ENCODE measurements at regions not wholly inside any gene's neighbourhood (a gene's known extent, or its start where the extent isn't known, plus 50 kb on each side); places are given as distances from the start of the nearest gene placed in this dataset.

GRCh38 chr3:186469525-186469924 is 74.7 kb downstream of the CRYGS start:
- no peak overlapping the region for H3K27ac Mint-ChIP-seq
- no peak for DNase-seq
- peaks cover 32% of the 10 kb centered on the region for H3K27me3 Mint-ChIP-seq (ENCODE audit: insufficient read depth)
- H3K36me3 Mint-ChIP-seq (ENCODE audit: low read depth) = no peaks in the 10 kb centered on the region
- TF ChIP-seq CTCF (IDR thresholded peaks at IDR 0.05) = no peak
- no peak overlapping the region for H3K4me3 Mint-ChIP-seq
- no peaks in the 10 kb centered on the region for H3K9me3 Mint-ChIP-seq
- H3K4me1 Mint-ChIP-seq (ENCODE audit: low read depth) = peaks cover 6% of the 10 kb centered on the region; the same call in 1 of the 2 replicates

- no peak overlapping the region for H3K27ac Mint-ChIP-seq
- no peak for TF ChIP-seq CTCF (IDR thresholded peaks at IDR 0.05)
- no peak overlapping the region for H3K4me3 Mint-ChIP-seq
- H3K4me1 Mint-ChIP-seq (ENCODE audit: low read depth) = peaks cover 6% of the 10 kb centered on the region; the same call in 1 of the 2 replicates
- no peaks in the 10 kb centered on the region for H3K9me3 Mint-ChIP-seq
- H3K27me3 Mint-ChIP-seq (ENCODE audit: insufficient read depth) = peaks cover 30% of the 10 kb centered on the region
- H3K36me3 Mint-ChIP-seq (ENCODE audit: low read depth) = no peaks in the 10 kb centered on the region
- DNase-seq = no peak
These were observed 76.2 kb downstream of the CRYGS start for GRCh38 chr3:186467969-186468368.

GRCh38 chr3:186466391-186466974 is 77.7 kb downstream of the CRYGS start:
- Mint-ChIP-seq H3K27ac (no peak overlapping the region), H3K36me3 (ENCODE audit: low read depth) (no peaks in the 10 kb centered on the region), H3K4me3 (no peak overlapping the region), H3K4me1 (ENCODE audit: low read depth) (peaks cover under 1% of the 10 kb centered on the region; the same call in 1 of the 2 replicates), H3K27me3 (ENCODE audit: insufficient read depth) (peaks cover 26% of the 10 kb centered on the region), H3K9me3 (no peaks in the 10 kb centered on the region)
- TF ChIP-seq CTCF (IDR thresholded peaks at IDR 0.05) = no peak
- no peak for DNase-seq

- H3K9me3 Mint-ChIP-seq = no peaks in the 10 kb centered on the region
- no peaks in the 10 kb centered on the region for H3K36me3 Mint-ChIP-seq (ENCODE audit: low read depth)
- peaks cover 26% of the 10 kb centered on the region for H3K27me3 Mint-ChIP-seq (ENCODE audit: insufficient read depth)
- no peak for DNase-seq
- no peak overlapping the region for H3K4me3 Mint-ChIP-seq
- peaks cover 6% of the 10 kb centered on the region; the same call in 1 of the 2 replicates for H3K4me1 Mint-ChIP-seq (ENCODE audit: low read depth)
- H3K27ac Mint-ChIP-seq = no peak overlapping the region
- TF ChIP-seq CTCF (IDR thresholded peaks at IDR 0.05) = no peak
These were observed 78.7 kb downstream of the CRYGS start for GRCh38 chr3:186465508-186465907.

GRCh38 chr3:186464424-186465093 is 79.6 kb downstream of the CRYGS start:
- H3K27me3 Mint-ChIP-seq (ENCODE audit: insufficient read depth) = peaks cover 25% of the 10 kb centered on the region
- peak; percentile 22; the same call in 1 of the 2 replicates for TF ChIP-seq CTCF (IDR thresholded peaks at IDR 0.05)

More at GRCh38 chr3:186464424-186465093, 79.6 kb downstream of the CRYGS start:
- Mint-ChIP-seq H3K9me3 (no peaks in the 10 kb centered on the region), H3K27ac (no peak overlapping the region), H3K4me3 (no peak overlapping the region), H3K4me1 (ENCODE audit: low read depth) (peaks cover 7% of the 10 kb centered on the region; the same call in 1 of the 2 replicates), H3K36me3 (ENCODE audit: low read depth) (no peaks in the 10 kb centered on the region)
- no peak for DNase-seq

Data from HFFc6 (cell line).